Stimulated activated CD8-positive, alpha-beta memory T cell treated with anti-CD3 and anti-CD28 coated beads, Interleukin-2, amount 100 ng/mL, for 1 hour (primary cell): ENCODE measurements at regions not wholly inside any gene's neighbourhood (a gene's known extent, or its start where the extent isn't known, plus 50 kb on each side); places are given as distances from the start of the nearest gene placed in this dataset.

Experiments used
- DNase-seq, 2 donors: peaks; one replicate each; pipeline ENCODE4 v3.0.0-alpha.2; 2020; ENCODE audit warnings: low read depth in 2 of 2

GRCh38 chr15:95228856-95229555, 997.6 kb downstream of the MCTP2 start:
- DNase-seq, result no peak

- DNase-seq, result no peak
These were observed 1003.7 kb downstream of the MCTP2 start for GRCh38 chr15:95235033-95235432.

- DNase-seq, result no peak
These were observed 1016.0 kb downstream of the MCTP2 start for GRCh38 chr15:95247071-95247984.

- no peak for DNase-seq
These were observed 1018.2 kb downstream of the MCTP2 start for GRCh38 chr15:95249524-95249923.

- no peak for DNase-seq
These were observed 1021.0 kb downstream of the MCTP2 start for GRCh38 chr15:95252404-95252803.

- no peak for DNase-seq
These were observed 1022.9 kb downstream of the MCTP2 start for GRCh38 chr15:95254263-95254662.

GRCh38 chr15:95259513-95259912, 1028.2 kb downstream of the MCTP2 start:
- DNase-seq, result peak; percentile 20 to 22

- DNase-seq, result no peak
These were observed 1028.6 kb downstream of the MCTP2 start for GRCh38 chr15:95259965-95260364.

GRCh38 chr15:95260856-95261255, 1029.5 kb downstream of the MCTP2 start:
- no peak for DNase-seq

- no peak for DNase-seq
These were observed 1030.2 kb downstream of the MCTP2 start for GRCh38 chr15:95261546-95261945.

- DNase-seq, result no peak
These were observed 1030.6 kb downstream of the MCTP2 start for GRCh38 chr15:95261968-95262367.

GRCh38 chr15:95262866-95263564, 1031.7 kb downstream of the MCTP2 start:
- DNase-seq, result no peak

GRCh38 chr15:95263751-95264150, 1032.4 kb downstream of the MCTP2 start:
- no peak for DNase-seq

- no peak for DNase-seq
These were observed 1034.1 kb downstream of the MCTP2 start for GRCh38 chr15:95265419-95265997.

GRCh38 chr15:95266451-95267061, 1035.2 kb downstream of the MCTP2 start:
- no peak for DNase-seq

GRCh38 chr15:95267481-95267880, 1036.1 kb downstream of the MCTP2 start:
- DNase-seq, result no peak

GRCh38 chr15:95269242-95270183, 1038.2 kb downstream of the MCTP2 start:
- DNase-seq, result no peak

- DNase-seq, result no peak
These were observed 1042.7 kb downstream of the MCTP2 start for GRCh38 chr15:95274101-95274500.

GRCh38 chr15:95277266-95277665, 1045.9 kb downstream of the MCTP2 start:
- no peak for DNase-seq

- no peak for DNase-seq
These were observed 1047.3 kb downstream of the MCTP2 start for GRCh38 chr15:95278532-95279245.
